CD8-positive, alpha-beta memory T cell (primary cell): ENCODE measurements at regions not wholly inside any gene's neighbourhood (a gene's known extent, or its start where the extent isn't known, plus 50 kb on each side); places are given as distances from the start of the nearest gene placed in this dataset.
"Not testable (repeated sequence)": the region's sequence is repeated elsewhere in the genome, so short reads cannot be mapped to it uniquely, and the experiment has no call there.

Source experiments
- CTCF ChIA-PET: fragments of 350-600 bp; sonication (Branson Sonifier 250); formaldehyde crosslinking; loops from one replicate; lab custom pipeline; 2021; ENCODE audit warnings: antibody characterized with exemption; lab: Charles Lee
- POLR2A ChIA-PET: fragments of 350-600 bp; sonication (Branson Sonifier 250); formaldehyde crosslinking; loops from one replicate; lab custom pipeline; 2021; ENCODE audit warnings: antibody characterized with exemption; lab: Charles Lee
- DNase-seq, 5 donors: peaks; one replicate each; pipeline versions ENCODE4 v3.0.0 to v3.0.0-alpha.2; 2020 to 2022; ENCODE audit warnings: mixed read lengths in 1 of 5
- H3K27ac ChIP-seq: one replicate; pipeline ENCODE4 v1.7.0; 2013; ENCODE audit warnings: low read depth, mild to moderate bottlenecking, low read length, moderate library complexity
- H3K27me3 ChIP-seq: 2 replicates; pipeline ENCODE4 v1.7.0; 2013; ENCODE audit warnings: low read length, mild to moderate bottlenecking; ENCODE audit not compliant: insufficient read depth, poor library complexity, severe bottlenecking
- H3K36me3 ChIP-seq: 2 replicates; pipeline ENCODE4 v1.7.0; 2013; ENCODE audit warnings: mild to moderate bottlenecking, low read length, moderate library complexity; ENCODE audit not compliant: insufficient read depth
- H3K4me1 ChIP-seq: 2 replicates; pipeline ENCODE4 v1.7.0; 2013; ENCODE audit warnings: mild to moderate bottlenecking, low read length, moderate library complexity; ENCODE audit not compliant: insufficient read depth
- H3K4me3 ChIP-seq: 2 replicates; pipeline ENCODE4 v1.7.0; 2013; ENCODE audit warnings: mild to moderate bottlenecking, low read length
- H3K9me3 ChIP-seq: 2 replicates; pipeline ENCODE4 v1.7.0; 2013; ENCODE audit warnings: mild to moderate bottlenecking, low read length
- H3K27ac Mint-ChIP-seq, 8 donors: one replicate each; pipeline ENCODE4 v1.8.0; 2020 to 2021; ENCODE audit warnings: mixed read lengths in 8 of 8, mild to moderate bottlenecking in 6 of 8, inconsistent platforms in 3 of 8, moderate library complexity in 3 of 8
- H3K27me3 Mint-ChIP-seq, 2 donors: one replicate each; pipeline ENCODE4 v1.8.0; 2020 to 2021; ENCODE audit warnings: mixed read lengths in 2 of 2, mild to moderate bottlenecking in 1 of 2, moderate library complexity in 1 of 2
- H3K36me3 Mint-ChIP-seq, 3 donors: one replicate each; pipeline ENCODE4 v1.8.0; 2020 to 2021; ENCODE audit warnings: mixed read lengths in 3 of 3, inconsistent platforms in 1 of 3, mild to moderate bottlenecking in 1 of 3
- H3K4me1 Mint-ChIP-seq, 3 donors: one replicate each; pipeline ENCODE4 v1.8.0; 2020 to 2021; ENCODE audit warnings: mixed read lengths in 3 of 3, inconsistent platforms in 1 of 3, mild to moderate bottlenecking in 1 of 3
- H3K4me3 Mint-ChIP-seq, 7 donors: one replicate each; pipeline ENCODE4 v1.8.0; 2020 to 2021; ENCODE audit warnings: mixed read lengths in 7 of 7, mild to moderate bottlenecking in 6 of 7, moderate library complexity in 4 of 7, inconsistent platforms in 2 of 7
- H3K9me3 Mint-ChIP-seq, 5 donors: one replicate each; pipeline ENCODE4 v1.8.0; 2020 to 2022; ENCODE audit warnings: mixed read lengths in 5 of 5, mild to moderate bottlenecking in 3 of 5, moderate library complexity in 2 of 5, inconsistent platforms in 1 of 5

DNA sequence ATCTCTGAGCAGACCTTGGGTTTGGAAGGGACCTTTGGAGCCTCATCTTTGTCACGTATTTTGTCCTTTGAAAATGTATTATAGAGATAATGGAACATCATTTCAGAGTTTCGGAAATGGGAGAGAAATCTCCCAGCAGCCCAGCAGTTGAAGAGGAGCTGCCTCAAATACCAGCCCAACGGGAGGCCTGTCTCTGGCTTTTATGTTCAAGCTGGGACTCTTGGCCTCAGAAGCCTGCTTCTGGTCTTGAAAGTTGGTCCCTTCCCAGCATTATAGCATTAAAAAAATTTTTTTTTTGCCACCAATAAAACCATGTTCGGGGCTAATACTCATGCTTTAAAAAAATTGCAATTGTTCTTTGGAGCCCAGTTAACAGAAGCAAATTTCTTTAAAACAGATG, 73.4 kb upstream of the CTBP2 start:
- Histone ChIP-seq H3K27me3 (no peaks in the 10 kb centered on the region), H3K4me1 (no peaks in the 10 kb centered on the region), H3K9me3 (no peaks in the 10 kb centered on the region), H3K36me3 (no peaks in the 10 kb centered on the region), H3K4me3 (no peak overlapping the region), H3K27ac (no peak overlapping the region)
- H3K4me3 Mint-ChIP-seq, result no peak overlapping the region
- H3K9me3 Mint-ChIP-seq, result peaks cover 8 to 23% (median 10%) of the 10 kb centered on the region in 5 donors
- ChIA-PET POLR2A (no interaction called here), CTCF (no interaction called here)
- DNase-seq, result no peak
- peaks cover 0 to 2% (median 0%) of the 10 kb centered on the region in 3 donors for H3K4me1 Mint-ChIP-seq
- no peak overlapping the region for H3K27ac Mint-ChIP-seq
- no peaks in the 10 kb centered on the region for H3K36me3 Mint-ChIP-seq
- peaks cover 10 to 13% of the 10 kb centered on the region in 2 donors for H3K27me3 Mint-ChIP-seq

DNA sequence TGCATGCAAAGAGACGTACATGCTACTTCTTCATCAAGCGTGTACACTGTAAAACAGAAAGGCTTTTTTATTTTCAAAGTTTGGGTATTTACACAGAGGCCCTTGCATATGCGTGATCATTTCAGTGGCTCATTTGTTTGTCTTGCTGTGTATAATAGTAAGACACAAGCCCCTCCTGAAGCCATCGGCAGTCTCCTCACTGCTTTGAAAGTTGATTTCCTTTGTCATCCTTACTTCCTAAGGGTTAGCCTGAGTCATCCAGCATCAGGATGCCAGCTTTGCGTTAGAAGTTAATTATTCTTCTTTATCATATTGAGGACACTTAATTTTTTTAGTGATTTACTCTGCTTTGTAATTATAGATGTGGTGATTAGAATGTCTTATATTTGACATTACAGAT, 72.5 kb upstream of the CTBP2 start:
- Histone ChIP-seq H3K36me3 (no peaks in the 10 kb centered on the region), H3K4me1 (no peaks in the 10 kb centered on the region), H3K4me3 (no peak overlapping the region), H3K27me3 (no peaks in the 10 kb centered on the region), H3K9me3 (no peaks in the 10 kb centered on the region), H3K27ac (no peak overlapping the region)
- peaks cover 0 to 2% (median 0%) of the 10 kb centered on the region in 3 donors for H3K4me1 Mint-ChIP-seq
- no peak overlapping the region for H3K27ac Mint-ChIP-seq
- H3K4me3 Mint-ChIP-seq, result no peak overlapping the region
- CTCF ChIA-PET, result no interaction called here
- POLR2A ChIA-PET, result no interaction called here
- H3K27me3 Mint-ChIP-seq, result peaks cover 9 to 13% of the 10 kb centered on the region in 2 donors
- no peaks in the 10 kb centered on the region for H3K36me3 Mint-ChIP-seq
- peaks cover 0 to 19% (median 10%) of the 10 kb centered on the region in 5 donors for H3K9me3 Mint-ChIP-seq
- DNase-seq, result no peak

DNA sequence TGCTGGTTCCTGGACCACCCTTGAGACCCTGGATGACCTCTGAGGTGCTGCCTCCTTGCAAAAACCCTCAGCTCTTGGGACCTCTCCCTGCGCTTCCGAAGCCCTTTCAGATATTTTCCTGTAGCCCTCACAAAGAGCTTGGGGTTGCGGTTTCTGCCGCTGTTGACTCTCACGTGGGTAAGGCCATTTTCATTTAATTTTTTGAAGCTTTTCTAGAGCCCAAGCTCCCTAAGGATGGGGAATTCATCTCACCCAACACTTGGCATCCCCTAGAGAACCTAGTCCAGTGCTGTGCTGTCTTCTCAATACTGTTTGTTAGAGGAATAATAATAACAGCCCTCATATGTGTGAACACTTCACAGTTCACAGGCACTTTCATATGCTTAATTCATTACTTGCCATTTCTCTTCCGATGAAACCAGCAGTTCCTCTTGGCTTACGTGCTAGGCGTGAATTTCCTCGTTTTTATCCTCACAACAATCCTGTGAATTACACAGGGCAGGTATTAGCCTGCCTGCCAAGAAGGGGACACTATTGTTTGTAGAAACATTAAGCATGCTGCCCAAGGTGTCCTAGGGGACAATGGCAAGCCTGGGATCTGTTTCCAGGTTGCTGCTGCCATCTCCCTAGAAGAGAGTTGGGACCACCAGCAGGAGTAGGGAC, 71.6 kb upstream of the CTBP2 start:
- ChIA-PET POLR2A (no interaction called here), CTCF (no interaction called here)
- no peaks in the 10 kb centered on the region for H3K9me3 ChIP-seq
- peaks cover 0 to 2% (median 0%) of the 10 kb centered on the region in 3 donors for H3K4me1 Mint-ChIP-seq
- no peaks in the 10 kb centered on the region for H3K4me1 ChIP-seq
- peaks cover 7 to 13% of the 10 kb centered on the region in 2 donors for H3K27me3 Mint-ChIP-seq
- H3K4me3 ChIP-seq, result no peak overlapping the region
- H3K36me3 Mint-ChIP-seq, result no peaks in the 10 kb centered on the region
- DNase-seq, result no peak
- H3K27ac ChIP-seq, result no peak overlapping the region
- peaks cover 0 to 20% (median 10%) of the 10 kb centered on the region in 5 donors for H3K9me3 Mint-ChIP-seq
- H3K27me3 ChIP-seq, result no peaks in the 10 kb centered on the region
- no peak overlapping the region for H3K4me3 Mint-ChIP-seq
- no peaks in the 10 kb centered on the region for H3K36me3 ChIP-seq
- H3K27ac Mint-ChIP-seq, result no peak overlapping the region

DNA sequence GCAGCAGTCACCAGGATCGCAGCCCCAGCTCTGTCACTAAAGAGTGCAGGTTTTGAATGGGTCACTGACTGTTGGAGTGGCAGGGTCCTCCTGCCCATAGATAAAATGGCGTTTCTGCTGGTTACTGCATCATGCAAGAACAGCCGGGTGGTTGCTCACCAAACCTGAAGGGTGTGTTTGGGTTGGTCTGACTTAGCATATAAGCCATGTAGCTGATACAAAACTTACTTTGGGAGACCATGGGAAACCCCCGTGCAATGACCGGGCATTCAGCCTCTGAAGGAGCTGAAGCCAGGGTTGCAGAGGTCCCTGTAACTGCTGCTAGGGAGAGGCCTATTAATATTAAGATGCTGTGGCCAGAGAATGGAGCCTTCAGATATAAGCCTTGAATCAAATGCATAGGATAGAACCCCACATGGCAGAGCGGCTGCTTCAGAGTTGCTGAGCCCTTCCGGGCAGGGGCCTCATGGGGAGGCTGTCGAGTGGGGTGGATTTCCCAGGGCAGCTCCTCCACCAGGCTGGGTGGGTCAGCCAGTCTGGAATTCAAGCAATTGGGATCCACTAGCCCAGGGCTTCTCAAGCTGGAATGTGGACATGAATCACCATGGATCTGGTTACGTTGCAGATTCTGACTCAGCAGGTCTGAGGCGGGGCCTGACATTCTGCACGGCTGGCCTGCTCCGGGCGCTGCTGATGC, 70.9 kb upstream of the CTBP2 start:
- H3K9me3 ChIP-seq, result no peaks in the 10 kb centered on the region
- no peaks in the 10 kb centered on the region for H3K36me3 Mint-ChIP-seq
- ChIA-PET CTCF (no interaction called here), POLR2A (no interaction called here)
- peaks cover 0 to 2% (median 0%) of the 10 kb centered on the region in 3 donors for H3K4me1 Mint-ChIP-seq
- H3K36me3 ChIP-seq, result no peaks in the 10 kb centered on the region
- no peak overlapping the region for H3K4me3 Mint-ChIP-seq
- H3K27ac Mint-ChIP-seq, result no peak overlapping the region
- no peak overlapping the region for H3K27ac ChIP-seq
- H3K4me3 ChIP-seq, result no peak overlapping the region
- no peak for DNase-seq
- no peaks in the 10 kb centered on the region for H3K4me1 ChIP-seq
- peaks cover 0 to 22% (median 10%) of the 10 kb centered on the region in 5 donors for H3K9me3 Mint-ChIP-seq
- no peaks in the 10 kb centered on the region for H3K27me3 ChIP-seq
- H3K27me3 Mint-ChIP-seq, result peaks cover 5 to 13% of the 10 kb centered on the region in 2 donors

DNA sequence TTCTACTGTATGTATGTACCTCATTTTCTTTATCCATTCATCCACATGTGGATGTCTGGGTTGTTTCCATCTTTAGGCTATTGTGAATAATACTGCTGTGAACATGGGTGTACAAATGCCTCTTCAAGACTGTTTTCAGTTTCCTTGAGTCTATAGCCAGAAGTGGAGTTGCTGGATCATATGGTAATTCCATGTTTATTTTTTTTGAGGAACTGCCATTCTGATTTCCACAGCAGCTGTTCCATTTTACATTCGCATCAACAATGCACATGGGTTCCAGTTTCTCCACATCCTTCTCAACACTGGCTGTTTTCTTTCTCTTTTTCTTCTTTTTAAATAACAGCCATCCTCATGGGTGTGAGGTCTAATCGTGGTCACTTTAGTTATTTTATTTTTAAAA, 69.9 kb upstream of the CTBP2 start:
- Mint-ChIP-seq H3K4me1 (peaks cover 0 to 2% (median 0%) of the 10 kb centered on the region in 3 donors), H3K9me3 (peaks cover 0 to 19% (median 8%) of the 10 kb centered on the region in 5 donors), H3K36me3 (no peaks in the 10 kb centered on the region), H3K27ac (no peak overlapping the region), H3K4me3 (no peak overlapping the region), H3K27me3 (peaks cover 0 to 12% of the 10 kb centered on the region in 2 donors)
- ChIA-PET POLR2A (no interaction called here), CTCF (no interaction called here)
- no peak for DNase-seq
- H3K4me3 ChIP-seq, result no peak overlapping the region
- no peaks in the 10 kb centered on the region for H3K4me1 ChIP-seq
- H3K27ac ChIP-seq, result no peak overlapping the region
- no peaks in the 10 kb centered on the region for H3K27me3 ChIP-seq
- no peaks in the 10 kb centered on the region for H3K36me3 ChIP-seq
- no peaks in the 10 kb centered on the region for H3K9me3 ChIP-seq

DNA sequence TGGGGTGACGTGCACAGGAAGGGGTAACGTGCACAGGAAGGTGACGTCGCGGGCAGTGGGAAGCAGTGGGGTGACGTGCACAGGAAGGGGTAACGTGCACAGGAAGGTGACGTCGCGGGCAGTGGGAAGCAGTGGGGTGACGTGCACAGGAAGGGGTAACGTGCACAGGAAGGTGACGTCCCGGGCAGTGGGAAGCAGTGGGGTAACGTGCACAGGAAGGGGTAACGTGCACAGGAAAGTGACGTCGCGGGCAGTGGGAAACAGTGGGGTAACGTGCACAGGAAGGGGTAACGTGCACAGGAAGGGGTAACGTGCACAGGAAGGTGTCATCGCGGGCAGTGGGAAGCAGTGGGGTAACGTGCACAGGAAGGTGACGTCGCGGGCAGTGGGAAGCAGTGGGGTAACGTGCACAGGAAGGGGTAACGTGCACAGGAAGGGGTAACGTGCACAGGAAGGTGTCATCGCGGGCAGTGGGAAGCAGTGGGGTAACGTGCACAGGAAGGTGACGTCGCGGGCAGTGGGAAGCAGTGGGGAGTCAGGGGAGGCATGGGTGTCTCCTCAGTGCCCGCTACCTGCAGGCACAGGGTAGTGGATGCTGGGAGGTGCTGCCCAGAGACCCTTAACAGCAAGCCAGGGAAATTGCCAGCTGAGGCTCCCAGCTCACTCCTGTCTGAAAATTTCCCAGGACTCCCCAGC, 68.0 kb upstream of the CTBP2 start:
- H3K36me3 Mint-ChIP-seq, H3K9me3 ChIP-seq, H3K27ac Mint-ChIP-seq, H3K27me3 Mint-ChIP-seq, CTCF ChIA-PET, H3K27me3 ChIP-seq, H3K27ac ChIP-seq, H3K4me1 ChIP-seq, DNase-seq, POLR2A ChIA-PET, H3K36me3 ChIP-seq, H3K4me3 Mint-ChIP-seq, H3K4me1 Mint-ChIP-seq, H3K4me3 ChIP-seq: not testable (repeated sequence)
- peaks cover 0 to 19% (median 7%) of the 10 kb centered on the region in 5 donors for H3K9me3 Mint-ChIP-seq

DNA sequence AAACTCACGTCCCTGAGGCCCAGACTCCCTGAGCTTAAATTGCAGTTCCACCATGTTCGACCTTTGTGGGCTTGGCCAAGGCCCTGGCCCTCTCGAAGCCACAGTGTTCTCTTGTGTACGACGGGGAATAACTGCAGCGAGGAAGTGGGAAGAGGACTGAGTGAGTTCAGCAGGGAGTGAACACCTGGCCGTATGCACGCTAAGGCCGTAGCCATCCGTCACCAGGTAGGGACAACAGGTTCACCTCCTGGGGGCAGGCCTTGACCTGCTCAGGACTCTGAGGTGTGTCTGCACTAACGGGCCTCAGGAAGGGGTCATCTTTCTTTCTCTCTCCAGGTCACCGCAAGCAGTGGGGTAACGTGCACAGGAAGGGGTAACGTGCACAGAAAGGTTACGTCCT, 67.2 kb upstream of the CTBP2 start:
- H3K27ac Mint-ChIP-seq, result peak overlapping the region in 1 of 8 donors; percentile 33
- no peaks in the 10 kb centered on the region for H3K36me3 Mint-ChIP-seq
- H3K27me3 Mint-ChIP-seq, result no peaks in the 10 kb centered on the region
- Histone ChIP-seq H3K4me3 (no peak overlapping the region), H3K27ac (no peak overlapping the region), H3K4me1 (no peaks in the 10 kb centered on the region), H3K9me3 (no peaks in the 10 kb centered on the region), H3K36me3 (no peaks in the 10 kb centered on the region), H3K27me3 (no peaks in the 10 kb centered on the region)
- H3K4me3 Mint-ChIP-seq, result no peak overlapping the region
- ChIA-PET POLR2A (no interaction called here), CTCF (no interaction called here)
- no peak for DNase-seq
- H3K9me3 Mint-ChIP-seq, result peaks cover 0 to 19% (median 8%) of the 10 kb centered on the region in 5 donors
- peaks cover 0 to 2% (median 0%) of the 10 kb centered on the region in 3 donors for H3K4me1 Mint-ChIP-seq

DNA sequence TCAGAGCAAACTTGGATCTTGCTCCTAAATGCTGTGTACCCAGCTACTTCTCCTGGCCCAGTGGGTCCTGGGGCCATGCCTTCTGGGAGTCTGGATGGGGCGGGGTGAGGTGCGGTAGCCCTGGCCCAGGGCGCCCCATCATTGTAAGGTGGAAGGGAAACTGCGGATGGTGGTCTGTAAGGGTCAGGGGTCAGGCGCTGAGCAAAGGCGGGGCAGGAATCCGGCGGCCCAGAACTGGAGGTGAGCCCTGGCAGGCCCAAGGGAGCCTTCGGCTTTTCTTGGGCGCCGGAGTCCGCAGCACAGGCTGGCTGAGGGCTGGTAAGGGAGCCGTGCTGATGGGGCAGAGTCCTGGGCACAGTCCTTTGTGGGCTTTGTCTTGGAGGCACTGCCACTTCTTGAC, 66.5 kb upstream of the CTBP2 start:
- ChIA-PET POLR2A (no interaction called here), CTCF (no interaction called here)
- DNase-seq, result no peak
- no peaks in the 10 kb centered on the region for H3K9me3 ChIP-seq
- Mint-ChIP-seq H3K9me3 (peaks cover 0 to 18% (median 8%) of the 10 kb centered on the region in 5 donors), H3K4me1 (peaks cover 0 to 2% (median 0%) of the 10 kb centered on the region in 3 donors), H3K36me3 (no peaks in the 10 kb centered on the region), H3K4me3 (no peak overlapping the region), H3K27me3 (peaks cover 0 to 2% of the 10 kb centered on the region in 2 donors), H3K27ac (no peak overlapping the region)
- H3K36me3 ChIP-seq, result no peaks in the 10 kb centered on the region
- H3K4me3 ChIP-seq, result no peak overlapping the region
- H3K27me3 ChIP-seq, result no peaks in the 10 kb centered on the region
- no peaks in the 10 kb centered on the region for H3K4me1 ChIP-seq
- no peak overlapping the region for H3K27ac ChIP-seq
